ENCODE measurements at regions not wholly inside any gene's neighbourhood (a gene's known extent, or its start where the extent isn't known, plus 50 kb on each side); places are given as distances from the start of the nearest gene placed in this dataset.

DNA sequence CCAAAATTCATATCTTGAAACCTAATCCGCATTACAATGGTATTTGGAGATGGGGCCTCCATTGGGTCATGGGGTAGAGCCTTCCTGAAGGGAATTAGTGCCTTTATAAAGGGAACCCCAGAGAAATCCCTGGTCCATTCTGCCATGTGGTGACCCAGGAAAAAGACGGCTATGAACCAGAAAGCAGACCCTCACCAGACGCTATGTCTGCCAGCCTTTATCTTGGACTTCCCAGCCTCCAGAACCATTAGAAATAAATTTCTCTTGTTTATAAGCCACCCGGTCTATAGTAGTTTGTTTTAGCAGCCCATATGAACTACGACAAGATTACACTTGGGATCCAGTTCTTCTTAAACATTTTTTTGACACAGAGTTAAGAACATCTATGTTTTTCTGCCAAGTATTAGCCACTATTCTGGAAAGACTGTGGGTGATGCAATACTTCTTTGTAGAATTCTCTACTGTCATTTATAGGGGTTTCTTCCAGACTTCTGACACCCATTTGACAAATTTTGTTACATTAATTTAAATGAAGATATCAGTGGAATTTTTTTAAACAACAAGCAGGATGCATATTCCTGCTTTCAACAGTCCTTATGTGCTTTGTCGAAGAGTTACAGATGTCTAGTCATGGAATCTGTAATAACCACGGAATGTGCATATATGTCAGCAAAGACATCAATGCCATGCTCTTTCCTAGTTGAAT, 572.4 kb downstream of the NR2F1-AS1 start:
- Mint-ChIP-seq H3K27ac (no peak overlapping the region), H3K36me3 (no peaks in the 10 kb centered on the region), H3K4me3 (no peak overlapping the region), H3K4me1 (ENCODE audit: low read depth) (no peaks in the 10 kb centered on the region), H3K9me3 (ENCODE audit: low read depth) (peaks cover 4% of the 10 kb centered on the region), H3K27me3 (no peaks in the 10 kb centered on the region)

DNA sequence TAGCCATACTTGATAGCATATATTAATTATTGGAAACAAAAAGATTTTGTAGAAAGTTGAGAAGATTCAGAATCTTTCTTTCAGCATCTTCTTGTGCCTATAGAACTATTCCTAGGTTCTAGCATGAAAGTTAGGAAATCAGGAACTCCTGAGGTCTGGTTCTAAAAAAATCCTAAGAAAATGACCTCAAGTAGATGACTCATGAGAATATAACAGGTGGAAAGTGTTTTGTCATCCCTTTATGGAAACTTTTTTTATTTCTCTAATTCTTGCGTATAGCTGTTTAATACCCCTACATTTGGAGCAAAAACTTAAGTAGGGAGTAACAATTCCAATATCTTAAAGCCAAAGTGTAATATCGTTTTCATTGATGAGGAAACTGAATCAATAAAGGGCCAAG, 574.1 kb downstream of the NR2F1-AS1 start:
- Mint-ChIP-seq H3K4me1 (ENCODE audit: low read depth) (no peaks in the 10 kb centered on the region), H3K4me3 (no peak overlapping the region), H3K27me3 (no peaks in the 10 kb centered on the region), H3K27ac (no peak overlapping the region), H3K9me3 (ENCODE audit: low read depth) (peaks cover 4% of the 10 kb centered on the region), H3K36me3 (no peaks in the 10 kb centered on the region)

DNA sequence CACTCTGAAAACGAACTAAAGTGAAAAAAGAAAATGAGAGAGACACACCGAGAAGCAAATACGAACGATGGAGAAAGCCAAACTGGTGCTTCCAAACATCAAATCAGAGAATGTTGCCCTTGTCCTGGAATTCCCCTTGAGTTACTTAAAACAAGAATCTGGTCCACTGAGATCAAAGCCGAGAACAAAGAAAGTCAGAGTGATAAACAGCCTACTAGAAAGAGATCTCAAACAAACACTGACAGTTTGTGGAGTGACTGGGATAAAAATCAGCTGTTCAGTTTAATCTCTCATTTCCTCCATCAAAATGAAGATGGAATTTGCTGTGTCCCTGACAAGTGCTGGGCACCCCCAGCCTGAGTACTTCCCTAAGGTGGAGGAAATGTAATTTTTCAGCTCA, 582.6 kb downstream of the NR2F1-AS1 start:
- H3K36me3 Mint-ChIP-seq, result no peaks in the 10 kb centered on the region
- H3K27ac Mint-ChIP-seq, result no peak overlapping the region
- no peaks in the 10 kb centered on the region for H3K4me1 Mint-ChIP-seq (ENCODE audit: low read depth)
- H3K27me3 Mint-ChIP-seq, result no peaks in the 10 kb centered on the region
- no peak overlapping the region for H3K4me3 Mint-ChIP-seq
- H3K9me3 Mint-ChIP-seq (ENCODE audit: low read depth), result peaks cover 16% of the 10 kb centered on the region

DNA sequence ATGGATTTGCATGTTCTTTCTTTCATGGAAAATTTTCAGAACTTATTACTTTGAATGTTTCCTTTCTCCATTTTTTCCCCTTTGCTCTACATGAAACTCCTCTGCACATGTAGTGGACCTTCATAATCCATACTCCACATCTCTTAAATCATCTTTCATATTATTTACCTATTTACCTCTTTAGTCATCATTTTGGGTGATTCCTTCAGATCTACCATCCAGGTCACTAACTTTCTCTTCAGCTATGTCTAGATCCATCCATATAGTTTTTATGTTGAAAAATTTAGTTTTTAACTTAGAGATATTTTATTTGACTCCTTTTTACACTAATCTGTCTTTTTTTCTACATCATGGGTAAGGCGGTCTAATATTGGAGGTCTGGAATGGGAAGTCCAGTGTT, 586.6 kb downstream of the NR2F1-AS1 start:
- Mint-ChIP-seq H3K4me3 (no peak overlapping the region), H3K27ac (no peak overlapping the region), H3K27me3 (no peaks in the 10 kb centered on the region), H3K9me3 (ENCODE audit: low read depth) (peaks cover 18% of the 10 kb centered on the region), H3K36me3 (no peaks in the 10 kb centered on the region), H3K4me1 (ENCODE audit: low read depth) (no peaks in the 10 kb centered on the region)

DNA sequence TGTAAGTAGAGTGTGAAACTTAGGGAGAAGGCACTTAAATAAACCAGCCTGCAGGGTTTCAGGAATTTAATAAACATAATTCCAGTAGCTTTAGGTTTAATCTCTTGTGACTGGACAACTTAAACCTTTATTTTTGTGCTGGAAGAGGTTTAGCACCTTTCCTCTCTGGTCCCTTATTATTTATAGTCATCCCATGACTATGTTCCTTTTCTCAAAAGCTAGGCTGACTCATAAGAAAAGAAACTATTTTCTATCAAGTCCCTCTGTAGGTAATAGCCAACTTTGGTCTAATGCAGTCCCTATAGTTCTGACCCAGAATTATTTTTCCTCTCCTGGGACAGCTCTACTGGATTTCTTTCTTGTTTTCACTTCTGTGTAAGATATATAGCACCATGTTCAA, 588.9 kb downstream of the NR2F1-AS1 start:
- H3K4me1 Mint-ChIP-seq (ENCODE audit: low read depth), result no peaks in the 10 kb centered on the region

DNA sequence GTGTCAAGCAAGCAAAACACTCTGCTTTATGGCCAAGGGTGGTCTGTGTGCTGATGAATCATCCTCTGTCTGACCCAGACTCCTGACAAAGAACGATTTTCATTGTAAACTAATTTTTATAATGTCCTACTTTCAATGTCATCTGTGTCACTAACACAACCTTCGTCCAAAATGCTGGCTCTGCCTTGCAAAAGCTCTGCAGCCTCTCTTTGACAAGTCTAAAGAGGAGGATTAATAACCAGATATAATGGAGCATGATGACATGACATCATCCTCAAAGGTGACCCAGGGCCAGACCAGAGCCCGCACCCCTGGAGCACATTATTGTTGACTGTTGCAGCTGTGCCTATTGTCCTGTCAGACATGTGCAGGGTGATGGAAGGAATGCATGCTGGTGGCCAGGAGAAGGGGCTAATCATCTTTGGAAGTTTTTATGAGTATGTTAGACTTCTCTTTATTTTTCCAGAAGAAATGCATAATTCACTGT, 589.4 kb downstream of the NR2F1-AS1 start:
- H3K4me1 Mint-ChIP-seq (ENCODE audit: low read depth), result no peaks in the 10 kb centered on the region
- no peak overlapping the region for H3K27ac Mint-ChIP-seq
- H3K27me3 Mint-ChIP-seq, result no peaks in the 10 kb centered on the region
- no peak overlapping the region for H3K4me3 Mint-ChIP-seq
- no peaks in the 10 kb centered on the region for H3K36me3 Mint-ChIP-seq
- peaks cover 21% of the 10 kb centered on the region for H3K9me3 Mint-ChIP-seq (ENCODE audit: low read depth)

More for the DNA sequence above, 588.9 kb downstream of the NR2F1-AS1 start:
- no peak overlapping the region for H3K27ac Mint-ChIP-seq
- H3K4me3 Mint-ChIP-seq, result no peak overlapping the region
- H3K9me3 Mint-ChIP-seq (ENCODE audit: low read depth), result peaks cover 19% of the 10 kb centered on the region
- no peaks in the 10 kb centered on the region for H3K36me3 Mint-ChIP-seq
- no peaks in the 10 kb centered on the region for H3K27me3 Mint-ChIP-seq

DNA sequence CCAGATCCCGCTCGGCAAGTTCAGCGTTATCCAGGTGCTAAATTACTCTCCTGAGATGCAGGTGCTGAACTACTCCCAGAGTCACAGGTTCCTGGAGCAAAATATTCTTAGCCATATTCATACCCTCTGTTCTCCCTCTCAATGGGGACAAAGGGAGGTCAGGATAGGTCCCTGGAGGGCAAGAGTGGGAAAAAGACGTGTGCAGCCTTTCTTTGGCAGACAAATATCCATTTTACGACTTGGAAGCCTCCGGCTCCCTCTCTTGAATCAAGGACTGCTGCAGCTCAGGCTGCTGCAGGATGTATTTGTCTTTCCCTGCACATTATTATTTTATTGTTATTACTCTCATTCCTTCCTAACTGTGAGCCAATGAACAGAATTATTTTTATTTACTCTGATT, 590.2 kb downstream of the NR2F1-AS1 start:
- Mint-ChIP-seq H3K4me3 (no peak overlapping the region), H3K9me3 (ENCODE audit: low read depth) (peaks cover 20% of the 10 kb centered on the region), H3K27ac (no peak overlapping the region), H3K36me3 (no peaks in the 10 kb centered on the region), H3K4me1 (ENCODE audit: low read depth) (no peaks in the 10 kb centered on the region), H3K27me3 (no peaks in the 10 kb centered on the region)

DNA sequence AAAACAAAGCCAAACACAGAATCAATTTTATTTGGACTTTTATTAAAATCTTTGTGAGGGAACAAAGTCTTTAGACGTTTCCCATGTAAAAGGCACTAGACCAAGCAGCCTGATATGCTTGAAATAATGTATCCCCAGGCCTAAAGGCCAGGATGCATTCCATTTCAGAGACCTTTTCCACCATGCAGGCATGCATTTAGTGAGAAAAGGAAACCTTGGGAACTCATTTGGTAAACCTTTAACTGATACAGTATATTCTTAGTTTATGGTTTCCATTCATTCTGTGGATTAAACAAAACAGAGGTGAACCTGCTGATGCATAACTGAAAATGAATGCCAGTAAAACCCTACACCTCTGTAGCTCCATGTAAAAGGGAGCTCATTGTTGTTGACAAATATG, 600.0 kb downstream of the NR2F1-AS1 start:
- no peak overlapping the region for H3K27ac Mint-ChIP-seq
- H3K36me3 Mint-ChIP-seq, result no peaks in the 10 kb centered on the region

DNA sequence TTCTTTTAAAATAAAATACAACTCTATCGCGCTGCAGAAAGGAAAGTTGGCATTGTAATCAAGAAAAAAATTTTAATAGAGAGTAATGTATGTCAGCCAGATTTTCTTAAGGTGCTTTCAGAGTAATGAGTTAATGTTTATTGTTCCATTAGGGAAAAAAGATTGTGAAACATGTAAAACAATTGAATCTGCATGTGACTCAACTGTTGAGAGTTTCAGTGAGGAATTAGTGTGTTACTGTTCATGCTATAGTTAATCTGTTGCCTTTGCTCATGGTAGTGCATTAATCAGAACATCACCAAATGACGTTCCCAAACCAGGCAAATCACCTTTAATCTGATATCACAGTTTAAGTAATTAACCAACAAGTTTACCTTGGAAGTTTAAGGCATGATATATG, 600.5 kb downstream of the NR2F1-AS1 start:
- Mint-ChIP-seq H3K4me3 (no peak overlapping the region), H3K4me1 (ENCODE audit: low read depth) (no peaks in the 10 kb centered on the region), H3K27ac (no peak overlapping the region), H3K9me3 (ENCODE audit: low read depth) (peaks cover 8% of the 10 kb centered on the region), H3K36me3 (no peaks in the 10 kb centered on the region), H3K27me3 (no peaks in the 10 kb centered on the region)

More for the DNA sequence above, 600.0 kb downstream of the NR2F1-AS1 start:
- no peak overlapping the region for H3K4me3 Mint-ChIP-seq
- H3K4me1 Mint-ChIP-seq (ENCODE audit: low read depth), result no peaks in the 10 kb centered on the region
- no peaks in the 10 kb centered on the region for H3K27me3 Mint-ChIP-seq
- H3K9me3 Mint-ChIP-seq (ENCODE audit: low read depth), result peaks cover 6% of the 10 kb centered on the region

DNA sequence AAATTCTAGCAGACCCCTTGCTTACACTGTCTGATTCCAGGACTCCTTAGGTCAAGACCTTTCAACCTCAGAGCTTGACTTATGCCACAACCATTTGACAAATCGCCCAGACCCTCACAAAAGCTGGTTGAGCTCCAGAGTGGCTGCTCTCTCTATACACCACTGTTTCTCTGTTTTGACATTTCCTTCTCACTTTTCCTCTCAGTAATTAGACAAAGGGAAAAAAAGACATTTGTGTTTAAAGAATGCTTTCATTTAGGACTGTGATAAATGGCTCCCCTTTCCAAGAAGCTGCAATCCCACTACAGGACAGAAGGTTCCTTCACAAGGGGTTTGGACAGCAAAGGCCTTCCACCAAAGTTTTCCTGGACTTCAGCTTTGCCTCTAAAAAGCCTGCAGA, 601.3 kb downstream of the NR2F1-AS1 start:
- Mint-ChIP-seq H3K27me3 (no peaks in the 10 kb centered on the region), H3K4me1 (ENCODE audit: low read depth) (no peaks in the 10 kb centered on the region), H3K4me3 (no peak overlapping the region), H3K9me3 (ENCODE audit: low read depth) (peaks cover 8% of the 10 kb centered on the region), H3K36me3 (no peaks in the 10 kb centered on the region), H3K27ac (no peak overlapping the region)

DNA sequence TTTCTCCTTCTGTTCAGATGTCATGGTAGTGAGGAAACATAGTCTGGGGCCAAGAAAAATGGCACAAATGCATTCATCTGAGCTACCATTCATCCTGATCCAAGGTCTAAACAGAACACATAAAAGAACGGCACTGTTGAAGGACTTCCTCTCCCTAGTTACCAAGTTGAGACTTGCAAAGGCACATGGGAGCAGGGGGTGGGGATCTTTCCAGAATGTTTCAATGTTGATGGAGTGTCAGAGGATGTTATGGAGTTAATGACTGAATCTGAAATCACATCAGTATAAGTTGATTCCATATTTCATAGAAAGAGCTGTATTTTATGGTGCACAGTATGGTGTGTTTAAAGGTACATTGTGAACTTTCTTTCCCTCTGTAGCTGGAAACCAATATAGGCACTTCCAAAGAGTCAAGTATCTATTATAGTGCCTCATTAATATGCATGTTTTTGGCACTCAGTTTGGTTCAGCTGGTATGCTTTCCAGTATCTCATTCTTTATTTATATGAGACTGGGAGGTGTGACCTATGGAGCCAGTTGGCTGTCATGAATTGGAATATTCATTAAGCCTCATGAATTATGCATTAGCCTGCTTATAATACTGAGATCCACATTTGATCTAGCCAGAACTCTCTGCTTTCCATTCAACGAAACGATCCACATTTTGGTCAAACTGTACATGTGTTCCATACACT, 603.0 kb downstream of the NR2F1-AS1 start:
- no peak overlapping the region for H3K4me3 Mint-ChIP-seq
- peaks cover 13% of the 10 kb centered on the region for H3K9me3 Mint-ChIP-seq (ENCODE audit: low read depth)
- H3K27me3 Mint-ChIP-seq, result no peaks in the 10 kb centered on the region
- H3K4me1 Mint-ChIP-seq (ENCODE audit: low read depth), result no peaks in the 10 kb centered on the region
- H3K36me3 Mint-ChIP-seq, result no peaks in the 10 kb centered on the region
- no peak overlapping the region for H3K27ac Mint-ChIP-seq

DNA sequence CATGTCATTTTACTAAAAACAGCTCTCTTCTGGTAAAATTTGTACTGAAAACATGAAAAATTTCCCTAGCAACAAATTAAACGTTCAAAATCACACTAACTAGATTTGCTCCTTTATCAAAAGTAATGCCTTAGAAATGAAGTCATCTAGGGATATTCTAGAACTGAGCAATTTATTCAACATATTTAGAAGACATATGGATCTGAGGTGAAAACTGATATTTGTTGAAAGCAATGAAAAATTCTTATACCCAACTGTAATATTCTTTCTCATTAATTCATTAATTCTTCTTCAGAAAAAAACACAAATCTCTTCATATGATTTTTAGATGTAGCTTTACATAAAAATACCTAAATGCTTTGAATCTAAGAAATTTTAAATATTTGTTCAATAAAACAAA, 604.9 kb downstream of the NR2F1-AS1 start:
- H3K36me3 Mint-ChIP-seq, result no peaks in the 10 kb centered on the region

DNA sequence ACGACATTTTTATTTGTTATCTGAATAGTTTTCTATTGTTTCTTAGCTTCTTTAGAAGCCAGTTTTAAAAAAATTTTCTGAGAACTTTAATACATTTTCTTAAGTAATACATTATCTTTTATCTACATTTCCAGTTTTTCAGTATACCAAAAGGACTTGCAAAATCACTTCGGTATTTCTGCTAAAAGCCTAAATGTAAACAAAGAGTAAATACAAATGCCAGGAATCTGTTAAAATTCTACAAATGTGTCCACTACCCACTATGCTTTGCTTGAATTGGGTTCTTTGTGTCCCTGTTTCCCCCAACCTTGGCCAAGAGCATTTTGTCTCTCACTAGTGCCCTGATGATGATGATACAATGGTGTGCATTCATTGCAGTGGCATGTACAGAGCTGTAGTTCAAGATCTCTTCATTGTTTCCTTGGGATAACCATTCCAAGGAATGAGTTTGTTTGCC, 611.2 kb downstream of the NR2F1-AS1 start:
- no peak overlapping the region for H3K4me3 Mint-ChIP-seq

More for the DNA sequence above, 604.9 kb downstream of the NR2F1-AS1 start:
- Mint-ChIP-seq H3K4me1 (ENCODE audit: low read depth) (no peaks in the 10 kb centered on the region), H3K4me3 (no peak overlapping the region), H3K27me3 (no peaks in the 10 kb centered on the region), H3K27ac (no peak overlapping the region), H3K9me3 (ENCODE audit: low read depth) (peaks cover 13% of the 10 kb centered on the region)

DNA sequence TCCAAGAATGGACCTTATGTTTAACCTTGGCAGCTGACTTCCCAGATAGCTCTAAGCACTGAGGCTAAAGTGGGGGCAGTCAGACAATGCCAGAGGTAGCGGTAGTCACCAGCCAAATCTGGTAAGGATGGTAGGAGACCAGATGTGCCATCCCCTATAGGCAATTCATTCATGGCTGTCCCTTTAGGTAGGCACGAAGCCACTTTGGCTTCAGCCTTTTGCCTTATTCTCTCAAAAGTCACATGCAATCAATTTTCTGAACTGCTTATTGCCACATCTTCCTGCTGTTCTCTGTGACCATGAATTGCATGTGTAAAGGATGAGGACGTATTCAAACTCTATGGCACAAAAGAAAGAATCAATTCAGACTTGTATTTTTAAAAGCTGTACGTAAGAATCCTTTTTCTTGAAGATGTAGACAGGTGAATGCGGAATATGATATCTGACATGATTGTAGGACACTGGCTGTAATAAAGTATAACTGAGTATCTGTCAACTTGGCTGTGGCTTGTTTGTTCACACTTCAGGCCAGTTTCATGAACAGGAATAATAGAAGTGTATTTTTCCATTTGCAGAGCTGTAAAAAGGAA, 611.7 kb downstream of the NR2F1-AS1 start:
- no peaks in the 10 kb centered on the region for H3K4me1 Mint-ChIP-seq (ENCODE audit: low read depth)
- no peak overlapping the region for H3K4me3 Mint-ChIP-seq
- no peak overlapping the region for H3K27ac Mint-ChIP-seq
- no peaks in the 10 kb centered on the region for H3K27me3 Mint-ChIP-seq
- no peaks in the 10 kb centered on the region for H3K36me3 Mint-ChIP-seq
- peaks cover under 1% of the 10 kb centered on the region for H3K9me3 Mint-ChIP-seq (ENCODE audit: low read depth)

More for the DNA sequence above, 611.2 kb downstream of the NR2F1-AS1 start:
- Mint-ChIP-seq H3K27ac (no peak overlapping the region), H3K9me3 (ENCODE audit: low read depth) (peaks cover 5% of the 10 kb centered on the region), H3K27me3 (no peaks in the 10 kb centered on the region), H3K4me1 (ENCODE audit: low read depth) (no peaks in the 10 kb centered on the region), H3K36me3 (no peaks in the 10 kb centered on the region)

DNA sequence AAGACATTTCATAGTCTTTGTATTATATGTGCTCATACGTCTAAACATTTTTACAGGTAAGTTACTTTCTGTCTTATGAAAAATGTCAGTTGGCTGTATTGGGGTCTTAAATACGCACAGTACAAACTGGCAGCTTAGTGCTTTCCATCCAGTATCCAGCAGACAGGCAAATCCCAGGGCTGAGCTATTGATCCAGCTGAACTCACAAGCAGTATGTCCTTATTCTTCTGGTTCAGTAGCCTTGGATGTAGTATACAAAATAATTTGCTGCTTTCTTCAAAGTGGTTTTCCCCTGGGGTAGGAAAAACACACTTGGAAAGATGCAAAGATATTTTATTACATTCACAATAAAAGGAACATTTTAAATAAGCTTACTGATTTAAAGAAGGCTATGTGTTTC, 617.2 kb downstream of the NR2F1-AS1 start:
- no peaks in the 10 kb centered on the region for H3K36me3 Mint-ChIP-seq
- no peaks in the 10 kb centered on the region for H3K4me1 Mint-ChIP-seq (ENCODE audit: low read depth)
- no peak overlapping the region for H3K4me3 Mint-ChIP-seq
- H3K27me3 Mint-ChIP-seq, result no peaks in the 10 kb centered on the region
- H3K9me3 Mint-ChIP-seq (ENCODE audit: low read depth), result peaks cover 4% of the 10 kb centered on the region
- no peak overlapping the region for H3K27ac Mint-ChIP-seq
